Transverse colon (tissue), 4 donors: ENCODE measurements at regions not wholly inside any gene's neighbourhood (a gene's known extent, or its start where the extent isn't known, plus 50 kb on each side); places are given as distances from the start of the nearest gene placed in this dataset.

Experiments used
- CTCF ChIP-seq, 5 experiments: fragments of 200-600 bp in 3 of 5; fragments of 450-650 bp in 2 of 5; sonication (generic) in 3 of 5; IDR thresholded peaks; 1 replicate in 2 of 5; 2 replicates in 3 of 5; pipeline ENCODE4 v1.5.1; 2016 to 2017; ENCODE audit warnings: antibody characterized with exemption in 5 of 5, inconsistent platforms in 3 of 5, mild to moderate bottlenecking in 2 of 5, moderate library complexity in 1 of 5
- EP300 ChIP-seq: sonication (generic); formaldehyde crosslinking; IDR thresholded peaks from one replicate; pipeline ENCODE4 v1.6.1; 2017; ENCODE audit warnings: antibody characterized with exemption, low read depth
- POLR2A ChIP-seq: fragments of 450-650 bp; IDR thresholded peaks from one replicate; pipeline ENCODE4 v1.6.1; 2016; ENCODE audit warnings: antibody characterized with exemption, mild to moderate bottlenecking, moderate library complexity
- POLR2AphosphoS5 ChIP-seq, 3 donors: sonication (generic); formaldehyde crosslinking; IDR thresholded peaks; one replicate each; pipeline ENCODE4 v1.6.1; 2016; ENCODE audit warnings: antibody characterized with exemption in 3 of 3

- TF ChIP-seq CTCF (IDR thresholded peaks at IDR 0.05) (no peak), EP300 (no peak), POLR2A (no peak), POLR2AphosphoS5 (IDR thresholded peaks at IDR 0.05) (no peak)
Observed at GRCh38 chr6:138563231-138563630, 63.9 kb upstream of the NHSL1 start.
